HCT116 (cell line): ENCODE measurements at regions not wholly inside any gene's neighbourhood (a gene's known extent, or its start where the extent isn't known, plus 50 kb on each side); places are given as distances from the start of the nearest gene placed in this dataset.

Experiments
- ATAC-seq: fragments of 200-7000 bp; cut with Tn5 transposase; 2 replicates; pipeline ENCODE4 v1.9.1; 2020; ENCODE audit warnings: mild to moderate bottlenecking, moderate library complexity
- BruUV-seq: library from RNA; stranded (reverse); fragments of 400-500 nt; replicated peaks from 2 replicates; lab custom pipeline; 2021; lab: Mats Ljungman, UMichigan
- CTCF ChIA-PET: fragments of 300-600 bp; sonication (Branson Sonifier 250); formaldehyde crosslinking; loops from one replicate; lab custom pipeline; 2021; ENCODE audit warnings: antibody characterized with exemption; lab: Charles Lee
- POLR2A ChIA-PET: fragments of 300-600, 350-600 bp; sonication (Branson Sonifier 250); formaldehyde crosslinking; loops from one replicate; lab custom pipeline; 2021; ENCODE audit warnings: antibody characterized with exemption; lab: Charles Lee
- RAD21 ChIA-PET, 2 experiments: fragments of 300-600 bp; sonication (Branson Sonifier 250); formaldehyde crosslinking; loops; one replicate each; lab custom pipeline; 2023; ENCODE audit warnings: low total read pairs in 2 of 2; ENCODE audit not compliant: uncharacterized antibody in 2 of 2, unreplicated experiment in 2 of 2, low non-redundant PET in 1 of 2; lab: Charles Lee
- DNase-seq: peaks from one replicate; pipeline ENCODE4 v3.0.0-alpha.2; 2010; ENCODE audit warnings: low read depth, low spot score
- H2AFZ ChIP-seq: fragments of 200-600 bp; shearing (Covaris generic), sonication (generic); 2 replicates; pipeline ENCODE4 v1.6.1; 2017; ENCODE audit warnings: low read depth, mixed run types, mixed read lengths, antibody characterized with exemption, low read length; ENCODE audit not compliant: poor library complexity, severe bottlenecking
- H3K27ac ChIP-seq: 2 replicates; pipeline ENCODE4 v1.5.1; 2012; ENCODE audit warnings: low read depth, low read length
- H3K27me3 ChIP-seq: fragments of 200-600 bp; sonication (generic); 2 replicates; pipeline ENCODE4 v1.6.1; 2016; ENCODE audit warnings: mixed run types, low read length, mixed read lengths; ENCODE audit not compliant: insufficient read depth
- H3K36me3 ChIP-seq, 2 experiments: fragments of 200-500 bp in 1 of 2; fragments of 200-600 bp in 1 of 2; sonication (Bioruptor generic) in 1 of 2; sonication (generic) in 1 of 2; 2 replicates each; pipeline versions ENCODE4 v1.5.1 to v1.6.1; 2014 to 2016; ENCODE audit warnings: low read length in 2 of 2, inconsistent platforms in 1 of 2, mixed read lengths in 1 of 2, mixed run types in 1 of 2; ENCODE audit not compliant: insufficient read depth in 2 of 2, control insufficient read depth in 1 of 2
- H3K4me1 ChIP-seq, 2 experiments: fragments of 200-600 bp in 1 of 2; sonication (generic) in 1 of 2; 2 replicates each; pipeline versions ENCODE4 v1.5.1 to v1.6.1; 2012 to 2017; ENCODE audit warnings: low read length in 2 of 2, inconsistent platforms in 1 of 2, mild to moderate bottlenecking in 1 of 2, mixed read lengths in 1 of 2, mixed run types in 1 of 2, moderate library complexity in 1 of 2; ENCODE audit not compliant: insufficient read depth in 2 of 2, control insufficient read depth in 1 of 2
- H3K4me2 ChIP-seq: fragments of 200-600 bp; sonication (generic); 2 replicates; pipeline ENCODE4 v1.6.1; 2017; ENCODE audit warnings: mixed run types, low read length, mixed read lengths
- H3K4me3 ChIP-seq, 2 experiments: fragments of 200-600 bp in 1 of 2; sonication (generic) in 1 of 2; replicated peaks in 1 of 2; 2 replicates each; pipeline ENCODE4 v1.5.1; 2011 to 2016; ENCODE audit warnings: low read length in 2 of 2, control low read depth in 1 of 2, low read depth in 1 of 2, mild to moderate bottlenecking in 1 of 2, mixed read lengths in 1 of 2, mixed run types in 1 of 2
- H3K79me2 ChIP-seq: fragments of 200-600 bp; sonication (generic); 2 replicates; pipeline ENCODE4 v1.6.1; 2017; ENCODE audit warnings: mild to moderate bottlenecking, mixed run types, low read length, moderate library complexity, mixed read lengths; ENCODE audit not compliant: insufficient read depth
- H3K9ac ChIP-seq: fragments of 200-600 bp; sonication (generic); 2 replicates; pipeline ENCODE4 v1.6.1; 2016; ENCODE audit warnings: low read length, mixed read lengths
- H3K9me2 ChIP-seq: fragments of 200-600 bp; sonication (generic), shearing (Covaris generic); 2 replicates; pipeline ENCODE4 v1.6.1; 2017; ENCODE audit warnings: mixed run types, mild to moderate bottlenecking, moderate library complexity; ENCODE audit not compliant: insufficient read depth
- H3K9me3 ChIP-seq, 2 experiments: fragments of 200-500 bp in 1 of 2; fragments of 200-600 bp in 1 of 2; sonication (Bioruptor generic) in 1 of 2; sonication (generic) in 1 of 2; 2 replicates each; pipeline ENCODE4 v1.6.1; 2014 to 2017; ENCODE audit warnings: low read length in 2 of 2, mixed read lengths in 2 of 2, inconsistent platforms in 1 of 2, low read depth in 1 of 2, mild to moderate bottlenecking in 1 of 2, mixed run types in 1 of 2, moderate library complexity in 1 of 2; ENCODE audit not compliant: control insufficient read depth in 1 of 2, insufficient read depth in 1 of 2
- H4K20me1 ChIP-seq: fragments of 200-600 bp; sonication (generic), shearing (Covaris generic); 2 replicates; pipeline ENCODE4 v1.6.1; 2017; ENCODE audit warnings: mixed run types, mild to moderate bottlenecking, moderate library complexity; ENCODE audit not compliant: insufficient read depth
- CBX3 ChIP-seq: IDR thresholded peaks from 2 replicates; pipeline ENCODE4 v1.6.1; 2012; ENCODE audit warnings: low read depth
- ELF1 ChIP-seq: IDR thresholded peaks from 2 replicates; pipeline ENCODE4 v1.6.1; 2012; ENCODE audit warnings: low read depth, borderline replicate concordance
- EZH2 ChIP-seq: fragments of 200-600 bp; sonication (generic); IDR thresholded peaks from 2 replicates; pipeline ENCODE4 v1.6.1; 2017; ENCODE audit warnings: antibody characterized with exemption, mixed run types
- EZH2phosphoT487 ChIP-seq: fragments of 200-600 bp; IDR thresholded peaks from 2 replicates; pipeline ENCODE4 v1.6.1; 2018; ENCODE audit warnings: antibody characterized with exemption, borderline replicate concordance
- FOSL1 ChIP-seq: IDR thresholded peaks from 2 replicates; pipeline ENCODE4 v1.6.1; 2012; ENCODE audit warnings: low read depth
- JUND ChIP-seq: IDR thresholded peaks from 2 replicates; pipeline ENCODE4 v1.6.1; 2012
- RAD21 ChIP-seq: IDR thresholded peaks from 2 replicates; pipeline ENCODE4 v1.6.1; 2012; ENCODE audit warnings: low read depth, mild to moderate bottlenecking
- SIN3A ChIP-seq: IDR thresholded peaks from 2 replicates; pipeline ENCODE4 v1.6.1; 2012; ENCODE audit warnings: low read depth
- SP1 ChIP-seq: IDR thresholded peaks from 2 replicates; pipeline ENCODE4 v1.6.1; 2012; ENCODE audit warnings: low read depth
- SRF ChIP-seq: IDR thresholded peaks from 2 replicates; pipeline ENCODE4 v1.6.1; 2012; ENCODE audit warnings: low read depth
- TCF7L2 ChIP-seq: IDR thresholded peaks from 2 replicates; pipeline ENCODE4 v1.7.0; 2011; ENCODE audit warnings: borderline replicate concordance, inconsistent platforms; ENCODE audit not compliant: insufficient read depth, insufficient read length; ENCODE audit errors: extremely low read depth
- YY1 ChIP-seq: IDR thresholded peaks from 2 replicates; pipeline ENCODE4 v1.6.1; 2011; ENCODE audit warnings: low read length, low read depth, moderate library complexity, mild to moderate bottlenecking; ENCODE audit not compliant: insufficient replicate concordance; ENCODE audit errors: extremely low read depth
- ZFX ChIP-seq: fragments of 450-650 bp; IDR thresholded peaks from 2 replicates; pipeline ENCODE4 v1.6.1; 2017
- intact Hi-C: fragments of 100-400 bp; cut with micrococcal nuclease; formaldehyde crosslinking; loops from 2 replicates; pipeline ENCODE4 v1.10.0; 2022

GRCh38 chr1:94619731-94620130, 78.2 kb upstream of the F3 start:
- no peak for DNase-seq
- no peak overlapping the region for H3K4me2 ChIP-seq

GRCh38 chr1:94617957-94618739, 76.6 kb upstream of the F3 start:
- Histone ChIP-seq H3K4me2 (peak overlapping the region; percentile 45; the same call in 1 of the 2 replicates), H2AFZ (no peak overlapping the region), H4K20me1 (no peaks in the 10 kb centered on the region), H3K9ac (no peak overlapping the region), H3K4me1 (peaks cover 41 to 71% of the 10 kb centered on the region in 2 experiments), H3K79me2 (no peaks in the 10 kb centered on the region), H3K9me3 (peaks cover 0 to 7% of the 10 kb centered on the region in 2 experiments; a peak in 1 of 4 replicates), H3K27me3 (no peaks in the 10 kb centered on the region), H3K4me3 (peak overlapping the region in 1 of 2 experiments; percentile 11; a peak in 1 of 4 replicates), H3K36me3 (no peaks in the 10 kb centered on the region), H3K9me2 (no peaks in the 10 kb centered on the region), H3K27ac (no peak overlapping the region)
- RAD21 ChIA-PET: no interaction called here
- CTCF ChIA-PET: no interaction called here
- no TSS peak for BruUV-seq
- intact Hi-C loops: no loop called here
- ATAC-seq: no peak
- no peak for DNase-seq
- POLR2A ChIA-PET: no interaction called here
- no peak for TF ChIP-seq ZFX

More at GRCh38 chr1:94619731-94620130, 78.2 kb upstream of the F3 start:
- CTCF ChIA-PET: no interaction called here
- TF ChIP-seq EZH2 (no peak), RAD21 (no peak), ZFX (no peak), SP1 (no peak), JUND (no peak), EZH2phosphoT487 (no peak), SIN3A (no peak), TCF7L2 (no peak), SRF (no peak), ELF1 (no peak), FOSL1 (no peak), YY1 (no peak), CBX3 (no peak)
- Histone ChIP-seq H4K20me1 (no peaks in the 10 kb centered on the region), H3K9me3 (peaks cover 0 to 7% of the 10 kb centered on the region in 2 experiments; a peak in 1 of 4 replicates), H3K9me2 (no peaks in the 10 kb centered on the region), H3K27me3 (no peaks in the 10 kb centered on the region), H3K27ac (peak overlapping the region; percentile 70; the same call in 1 of the 2 replicates), H3K79me2 (no peaks in the 10 kb centered on the region), H3K4me1 (peaks cover 53 to 85% of the 10 kb centered on the region in 2 experiments), H2AFZ (no peak overlapping the region), H3K36me3 (no peaks in the 10 kb centered on the region), H3K4me3 (no peak overlapping the region), H3K9ac (no peak overlapping the region)
- no peak for ATAC-seq
- POLR2A ChIA-PET: no interaction called here
- no TSS peak for BruUV-seq
- intact Hi-C loops: loop anchor here (5.0 kb wide), 1 partner anchor 183 kb away; no protein-coding TSS in a partner anchor
- RAD21 ChIA-PET: no interaction called here
